ENCODE measurements at regions not wholly inside any gene's neighbourhood (a gene's known extent, or its start where the extent isn't known, plus 50 kb on each side); places are given as distances from the start of the nearest gene placed in this dataset.

- Histone ChIP-seq H3K9me3 (ENCODE audit: control insufficient read depth in 2 of 2, insufficient read depth in 1 of 2, low read depth in 1 of 2, low read length in 1 of 2) (peaks cover 0 to 8% of the 10 kb centered on the region in 2 donors), H3K4me3 (ENCODE audit: low read depth in 1 of 3, low read length in 3 of 3) (no peak overlapping the region), H3K4me1 (ENCODE audit: control insufficient read depth in 3 of 3, insufficient read depth in 2 of 3, low read depth in 1 of 3, low read length in 2 of 3) (peaks cover 0 to 4% (median 0%) of the 10 kb centered on the region in 3 donors), H3K36me3 (ENCODE audit: control insufficient read depth in 3 of 3, insufficient read depth in 2 of 3, low read depth in 1 of 3, low read length in 3 of 3) (no peaks in the 10 kb centered on the region), H3K27ac (ENCODE audit: low read depth in 1 of 3, low read length in 2 of 3) (peak overlapping the region in 1 of 3 donors; percentile 47), H3K27me3 (ENCODE audit: control insufficient read depth in 3 of 3, insufficient read depth in 3 of 3, low read length in 3 of 3) (no peaks in the 10 kb centered on the region)
- peak in 1 of 2 donors; percentile 36 for DNase-seq
- FAIRE-seq = no peak
- WGBS, 3 donors = 74 to 84% (median 80%) methylated on average over 3 of the region's 3 CpGs
These were observed 60.1 kb upstream of the ADRB1 start for GRCh38 chr10:113983552-113983951.

GRCh38 chr10:113985297-113985844, 58.3 kb upstream of the ADRB1 start:
- no peak overlapping the region for H3K27ac ChIP-seq (ENCODE audit: low read depth in 1 of 3, low read length in 2 of 3)
- H3K4me1 ChIP-seq (ENCODE audit: control insufficient read depth in 3 of 3, insufficient read depth in 2 of 3, low read depth in 1 of 3, low read length in 2 of 3) = peaks cover 0 to 4% (median 0%) of the 10 kb centered on the region in 3 donors
- DNase-seq = no peak
- no peaks in the 10 kb centered on the region for H3K36me3 ChIP-seq (ENCODE audit: control insufficient read depth in 3 of 3, insufficient read depth in 2 of 3, low read depth in 1 of 3, low read length in 3 of 3)
- no peaks in the 10 kb centered on the region for H3K27me3 ChIP-seq (ENCODE audit: control insufficient read depth in 3 of 3, insufficient read depth in 3 of 3, low read length in 3 of 3)
- no peak overlapping the region for H3K4me3 ChIP-seq (ENCODE audit: low read depth in 1 of 3, low read length in 3 of 3)
- H3K9me3 ChIP-seq (ENCODE audit: control insufficient read depth in 2 of 2, insufficient read depth in 1 of 2, low read depth in 1 of 2, low read length in 1 of 2) = peaks cover 0 to 8% of the 10 kb centered on the region in 2 donors
- WGBS, 3 donors = 86 to 93% (median 86%) methylated on average over 5 of the region's 5 CpGs
- no peak for FAIRE-seq

GRCh38 chr10:113986316-113986715, 57.4 kb upstream of the ADRB1 start:
- Histone ChIP-seq H3K27me3 (ENCODE audit: control insufficient read depth in 3 of 3, insufficient read depth in 3 of 3, low read length in 3 of 3) (no peaks in the 10 kb centered on the region), H3K27ac (ENCODE audit: low read depth in 1 of 3, low read length in 2 of 3) (no peak overlapping the region), H3K9me3 (ENCODE audit: control insufficient read depth in 2 of 2, insufficient read depth in 1 of 2, low read depth in 1 of 2, low read length in 1 of 2) (peaks cover 0 to 8% of the 10 kb centered on the region in 2 donors), H3K36me3 (ENCODE audit: control insufficient read depth in 3 of 3, insufficient read depth in 2 of 3, low read depth in 1 of 3, low read length in 3 of 3) (no peaks in the 10 kb centered on the region), H3K4me3 (ENCODE audit: low read depth in 1 of 3, low read length in 3 of 3) (no peak overlapping the region), H3K4me1 (ENCODE audit: control insufficient read depth in 3 of 3, insufficient read depth in 2 of 3, low read depth in 1 of 3, low read length in 2 of 3) (peaks cover 0 to 4% (median 0%) of the 10 kb centered on the region in 3 donors)
- FAIRE-seq (no peak), DNase-seq (no peak)
- WGBS, 3 donors = 88 to 96% (median 93%) methylated on average over 6 of the region's 6 CpGs

- Histone ChIP-seq H3K27me3 (ENCODE audit: control insufficient read depth in 3 of 3, insufficient read depth in 3 of 3, low read length in 3 of 3) (no peaks in the 10 kb centered on the region), H3K9me3 (ENCODE audit: control insufficient read depth in 2 of 2, insufficient read depth in 1 of 2, low read depth in 1 of 2, low read length in 1 of 2) (peaks cover 0 to 8% of the 10 kb centered on the region in 2 donors), H3K36me3 (ENCODE audit: control insufficient read depth in 3 of 3, insufficient read depth in 2 of 3, low read depth in 1 of 3, low read length in 3 of 3) (no peaks in the 10 kb centered on the region), H3K27ac (ENCODE audit: low read depth in 1 of 3, low read length in 2 of 3) (no peak overlapping the region), H3K4me3 (ENCODE audit: low read depth in 1 of 3, low read length in 3 of 3) (no peak overlapping the region), H3K4me1 (ENCODE audit: control insufficient read depth in 3 of 3, insufficient read depth in 2 of 3, low read depth in 1 of 3, low read length in 2 of 3) (peaks cover 0 to 4% (median 0%) of the 10 kb centered on the region in 3 donors)
- FAIRE-seq (no peak), DNase-seq (no peak)
- WGBS, 3 donors = 96 to 100% (median 97%) methylated on average over 3 of the region's 3 CpGs
These were observed 56.5 kb upstream of the ADRB1 start for GRCh38 chr10:113987156-113987555.

GRCh38 chr10:113987805-113988204, 55.9 kb upstream of the ADRB1 start:
- Histone ChIP-seq H3K4me1 (ENCODE audit: control insufficient read depth in 3 of 3, insufficient read depth in 2 of 3, low read depth in 1 of 3, low read length in 2 of 3) (peaks cover 0 to under 1% (median 0%) of the 10 kb centered on the region in 3 donors), H3K27ac (ENCODE audit: low read depth in 1 of 3, low read length in 2 of 3) (no peak overlapping the region), H3K9me3 (ENCODE audit: control insufficient read depth in 2 of 2, insufficient read depth in 1 of 2, low read depth in 1 of 2, low read length in 1 of 2) (peaks cover 0 to 8% of the 10 kb centered on the region in 2 donors), H3K4me3 (ENCODE audit: low read depth in 1 of 3, low read length in 3 of 3) (no peak overlapping the region), H3K36me3 (ENCODE audit: control insufficient read depth in 3 of 3, insufficient read depth in 2 of 3, low read depth in 1 of 3, low read length in 3 of 3) (no peaks in the 10 kb centered on the region), H3K27me3 (ENCODE audit: control insufficient read depth in 3 of 3, insufficient read depth in 3 of 3, low read length in 3 of 3) (no peaks in the 10 kb centered on the region)
- WGBS, 3 donors = 79 to 85% (median 84%) methylated on average over 2 of the region's 2 CpGs
- DNase-seq (no peak), FAIRE-seq (no peak)

- H3K9me3 ChIP-seq (ENCODE audit: control insufficient read depth in 2 of 2, insufficient read depth in 1 of 2, low read depth in 1 of 2, low read length in 1 of 2) = peaks cover 0 to 8% of the 10 kb centered on the region in 2 donors
- no peak overlapping the region for H3K27ac ChIP-seq (ENCODE audit: low read depth in 1 of 3, low read length in 2 of 3)
- FAIRE-seq = no peak
- H3K36me3 ChIP-seq (ENCODE audit: control insufficient read depth in 3 of 3, insufficient read depth in 2 of 3, low read depth in 1 of 3, low read length in 3 of 3) = no peaks in the 10 kb centered on the region
- 93 to 98% (median 95%) methylated on average over 3 of the region's 3 CpGs for WGBS, 3 donors
- no peak overlapping the region for H3K4me3 ChIP-seq (ENCODE audit: low read depth in 1 of 3, low read length in 3 of 3)
- H3K27me3 ChIP-seq (ENCODE audit: control insufficient read depth in 3 of 3, insufficient read depth in 3 of 3, low read length in 3 of 3) = no peaks in the 10 kb centered on the region
- no peak for DNase-seq
- no peaks in the 10 kb centered on the region for H3K4me1 ChIP-seq (ENCODE audit: control insufficient read depth in 3 of 3, insufficient read depth in 2 of 3, low read depth in 1 of 3, low read length in 2 of 3)
These were observed 55.1 kb upstream of the ADRB1 start for GRCh38 chr10:113988535-113988934.

- Histone ChIP-seq H3K36me3 (ENCODE audit: control insufficient read depth in 3 of 3, insufficient read depth in 2 of 3, low read depth in 1 of 3, low read length in 3 of 3) (no peaks in the 10 kb centered on the region), H3K27me3 (ENCODE audit: control insufficient read depth in 3 of 3, insufficient read depth in 3 of 3, low read length in 3 of 3) (no peaks in the 10 kb centered on the region), H3K9me3 (ENCODE audit: control insufficient read depth in 2 of 2, insufficient read depth in 1 of 2, low read depth in 1 of 2, low read length in 1 of 2) (peaks cover 0 to 8% of the 10 kb centered on the region in 2 donors), H3K27ac (ENCODE audit: low read depth in 1 of 3, low read length in 2 of 3) (no peak overlapping the region), H3K4me1 (ENCODE audit: control insufficient read depth in 3 of 3, insufficient read depth in 2 of 3, low read depth in 1 of 3, low read length in 2 of 3) (peaks cover 0 to 10% (median 0%) of the 10 kb centered on the region in 3 donors), H3K4me3 (ENCODE audit: low read depth in 1 of 3, low read length in 3 of 3) (no peak overlapping the region)
- 86 to 95% (median 88%) methylated on average over 11 of the region's 11 CpGs for WGBS, 3 donors
- no peak for DNase-seq
- no peak for FAIRE-seq
These were observed 52.4 kb upstream of the ADRB1 start for GRCh38 chr10:113991091-113991860.

GRCh38 chr10:113992471-113993011, 51.1 kb upstream of the ADRB1 start:
- no peaks in the 10 kb centered on the region for H3K36me3 ChIP-seq (ENCODE audit: control insufficient read depth in 3 of 3, insufficient read depth in 2 of 3, low read depth in 1 of 3, low read length in 3 of 3)
- no peak overlapping the region for H3K27ac ChIP-seq (ENCODE audit: low read depth in 1 of 3, low read length in 2 of 3)
- no peak for DNase-seq
- peaks cover 0 to 1% of the 10 kb centered on the region in 2 donors for H3K9me3 ChIP-seq (ENCODE audit: control insufficient read depth in 2 of 2, insufficient read depth in 1 of 2, low read depth in 1 of 2, low read length in 1 of 2)
- no peak for FAIRE-seq
- H3K4me1 ChIP-seq (ENCODE audit: control insufficient read depth in 3 of 3, insufficient read depth in 2 of 3, low read depth in 1 of 3, low read length in 2 of 3) = peaks cover 0 to 10% (median 0%) of the 10 kb centered on the region in 3 donors
- no peaks in the 10 kb centered on the region for H3K27me3 ChIP-seq (ENCODE audit: control insufficient read depth in 3 of 3, insufficient read depth in 3 of 3, low read length in 3 of 3)
- 82 to 88% (median 87%) methylated on average over 9 of the region's 9 CpGs for WGBS, 3 donors
- no peak overlapping the region for H3K4me3 ChIP-seq (ENCODE audit: low read depth in 1 of 3, low read length in 3 of 3)
